ENCODE measurements at regions not wholly inside any gene's neighbourhood (a gene's known extent, or its start where the extent isn't known, plus 50 kb on each side); places are given as distances from the start of the nearest gene placed in this dataset.

- TF ChIP-seq POLR2A (IDR thresholded peaks at IDR 0.05; ENCODE audit: low read length): no peak
- no peak for TF ChIP-seq USF2 (IDR thresholded peaks at IDR 0.05)
- TF ChIP-seq MAFK (IDR thresholded peaks at IDR 0.05; ENCODE audit: partially characterized antibody): no peak
- no peak for TF ChIP-seq CTCF (IDR thresholded peaks at IDR 0.05)
- no peak for TF ChIP-seq BHLHE40 (IDR thresholded peaks at IDR 0.05; ENCODE audit: low read depth, low read length)
- TF ChIP-seq MAX (IDR thresholded peaks at IDR 0.05): no peak
- TF ChIP-seq CHD2 (IDR thresholded peaks at IDR 0.05; ENCODE audit: low read length, partially characterized antibody): no peak
These were observed 145.5 kb downstream of the PCDH7 start for GRCh38 chr4:30865691-30866090.
